Activated CD4-positive, alpha-beta T cell treated with anti-CD3 and anti-CD28 coated beads for 36 hours (primary cell): ENCODE measurements at regions not wholly inside any gene's neighbourhood (a gene's known extent, or its start where the extent isn't known, plus 50 kb on each side); places are given as distances from the start of the nearest gene placed in this dataset.

Experiments used
- ATAC-seq: fragments of 200-7000 bp; cut with Tn5 transposase; one replicate; pipeline ENCODE4 v1.10.0; 2021; ENCODE audit warnings: mild to moderate bottlenecking, moderate library complexity
- CTCF ChIA-PET: fragments of 350-600 bp; sonication (Branson Sonifier 250); formaldehyde crosslinking; loops from one replicate; lab custom pipeline; 2021; ENCODE audit warnings: antibody characterized with exemption; lab: Charles Lee
- POLR2A ChIA-PET: fragments of 350-600 bp; sonication (Branson Sonifier 250); formaldehyde crosslinking; loops from one replicate; lab custom pipeline; 2021; ENCODE audit warnings: antibody characterized with exemption, inconsistent platforms; lab: Charles Lee
- DNase-seq: peaks from one replicate; pipeline ENCODE4 v3.0.0-alpha.2; 2020
- H3K27ac Mint-ChIP-seq: one replicate; pipeline ENCODE4 v1.8.0; 2021; ENCODE audit warnings: mixed read lengths
- H3K27me3 Mint-ChIP-seq: one replicate; pipeline ENCODE4 v1.8.0; 2021; ENCODE audit warnings: mixed read lengths
- H3K36me3 Mint-ChIP-seq: one replicate; pipeline ENCODE4 v1.8.0; 2021; ENCODE audit warnings: low read depth, mixed read lengths
- H3K4me1 Mint-ChIP-seq: one replicate; pipeline ENCODE4 v1.8.0; 2021; ENCODE audit warnings: mixed read lengths
- H3K4me3 Mint-ChIP-seq: one replicate; pipeline ENCODE4 v1.8.0; 2021; ENCODE audit warnings: mild to moderate bottlenecking, moderate library complexity, mixed read lengths
- H3K9me3 Mint-ChIP-seq: one replicate; pipeline ENCODE4 v1.8.0; 2021; ENCODE audit warnings: low read depth, mixed read lengths
- intact Hi-C, 2 experiments: fragments of 100-400 bp; cut with DNase I in 1 of 2; cut with micrococcal nuclease in 1 of 2; formaldehyde crosslinking; loops; one replicate each; pipeline versions ENCODE4 v1.14.2 to v1.15.1; 2022 to 2024; cut with DNase I, micrococcal nuclease

- POLR2A ChIA-PET, result no interaction called here
- no peak overlapping the region for H3K4me3 Mint-ChIP-seq
- no peak for ATAC-seq
- intact Hi-C loops, result no loop called here
- CTCF ChIA-PET, result interaction anchor here (0.6 kb wide), 2 partner anchors 17 to 37 kb away, joined by 4 to 6 read pairs; no protein-coding TSS in a partner anchor
- no peaks in the 10 kb centered on the region for H3K9me3 Mint-ChIP-seq
- H3K4me1 Mint-ChIP-seq, result no peaks in the 10 kb centered on the region
- no peak overlapping the region for H3K27ac Mint-ChIP-seq
- peaks cover 16% of the 10 kb centered on the region for H3K27me3 Mint-ChIP-seq
- no peaks in the 10 kb centered on the region for H3K36me3 Mint-ChIP-seq
- no peak for DNase-seq
Measured at GRCh38 chr16:80324371-80324770, 216.4 kb upstream of the DYNLRB2 start.

GRCh38 chr16:80323808-80324195, 217.0 kb upstream of the DYNLRB2 start:
- CTCF ChIA-PET, result no interaction called here
- intact Hi-C loops, result no loop called here
- Mint-ChIP-seq H3K4me3 (no peak overlapping the region), H3K9me3 (no peaks in the 10 kb centered on the region), H3K27ac (no peak overlapping the region), H3K36me3 (no peaks in the 10 kb centered on the region), H3K27me3 (peaks cover 17% of the 10 kb centered on the region), H3K4me1 (no peaks in the 10 kb centered on the region)
- ATAC-seq, result no peak
- DNase-seq, result no peak
- POLR2A ChIA-PET, result no interaction called here

- Mint-ChIP-seq H3K4me1 (no peaks in the 10 kb centered on the region), H3K36me3 (no peaks in the 10 kb centered on the region), H3K27me3 (peaks cover 21% of the 10 kb centered on the region), H3K9me3 (no peaks in the 10 kb centered on the region), H3K27ac (no peak overlapping the region), H3K4me3 (no peak overlapping the region)
- intact Hi-C loops, result no loop called here
- DNase-seq (no peak), ATAC-seq (no peak)
- CTCF ChIA-PET, result no interaction called here
- POLR2A ChIA-PET, result no interaction called here
Measured at GRCh38 chr16:80323187-80323807, 217.5 kb upstream of the DYNLRB2 start.

- ChIA-PET CTCF (no interaction called here), POLR2A (no interaction called here)
- no peak overlapping the region for H3K4me3 Mint-ChIP-seq
- H3K9me3 Mint-ChIP-seq, result no peaks in the 10 kb centered on the region
- intact Hi-C loops, result no loop called here
- peaks cover 17% of the 10 kb centered on the region for H3K27me3 Mint-ChIP-seq
- no peaks in the 10 kb centered on the region for H3K36me3 Mint-ChIP-seq
- peak; percentile 14 for DNase-seq
- H3K4me1 Mint-ChIP-seq, result no peaks in the 10 kb centered on the region
- no peak overlapping the region for H3K27ac Mint-ChIP-seq
- ATAC-seq, result no peak
Measured at GRCh38 chr16:80319181-80319580, 221.6 kb upstream of the DYNLRB2 start.

GRCh38 chr16:80318107-80318506, 222.7 kb upstream of the DYNLRB2 start:
- ChIA-PET CTCF (interaction anchor here (1.7 kb wide), 1 partner anchor 9 kb away, joined by 5 read pairs; no protein-coding TSS in a partner anchor), POLR2A (no interaction called here)
- Mint-ChIP-seq H3K9me3 (no peaks in the 10 kb centered on the region), H3K4me3 (no peak overlapping the region), H3K4me1 (no peaks in the 10 kb centered on the region), H3K27ac (no peak overlapping the region), H3K27me3 (peaks cover 17% of the 10 kb centered on the region), H3K36me3 (no peaks in the 10 kb centered on the region)
- intact Hi-C loops, result no loop called here
- ATAC-seq (no peak), DNase-seq (no peak)

GRCh38 chr16:80317599-80318037, 223.2 kb upstream of the DYNLRB2 start:
- DNase-seq (peak; percentile 8), ATAC-seq (no peak)
- H3K4me1 Mint-ChIP-seq, result no peaks in the 10 kb centered on the region
- ChIA-PET CTCF (interaction anchor here (1.7 kb wide), 1 partner anchor 9 kb away, joined by 5 read pairs; no protein-coding TSS in a partner anchor), POLR2A (no interaction called here)
- H3K9me3 Mint-ChIP-seq, result no peaks in the 10 kb centered on the region
- no peak overlapping the region for H3K4me3 Mint-ChIP-seq
- no peaks in the 10 kb centered on the region for H3K36me3 Mint-ChIP-seq
- H3K27ac Mint-ChIP-seq, result no peak overlapping the region
- peaks cover 17% of the 10 kb centered on the region for H3K27me3 Mint-ChIP-seq
- intact Hi-C loops, result no loop called here

- CTCF ChIA-PET, result interaction anchor here (1.7 kb wide), 1 partner anchor 8 kb away, joined by 5 read pairs; no protein-coding TSS in a partner anchor
- H3K4me1 Mint-ChIP-seq, result no peaks in the 10 kb centered on the region
- H3K9me3 Mint-ChIP-seq, result no peaks in the 10 kb centered on the region
- H3K36me3 Mint-ChIP-seq, result no peaks in the 10 kb centered on the region
- POLR2A ChIA-PET, result no interaction called here
- intact Hi-C loops, result no loop called here
- peaks cover 17% of the 10 kb centered on the region for H3K27me3 Mint-ChIP-seq
- DNase-seq (no peak), ATAC-seq (no peak)
- no peak overlapping the region for H3K4me3 Mint-ChIP-seq
- no peak overlapping the region for H3K27ac Mint-ChIP-seq
Measured at GRCh38 chr16:80317116-80317515, 223.7 kb upstream of the DYNLRB2 start.

GRCh38 chr16:80314042-80314441, 226.8 kb upstream of the DYNLRB2 start:
- Mint-ChIP-seq H3K4me3 (no peak overlapping the region), H3K36me3 (no peaks in the 10 kb centered on the region), H3K27ac (no peak overlapping the region), H3K9me3 (no peaks in the 10 kb centered on the region), H3K27me3 (peaks cover 13% of the 10 kb centered on the region), H3K4me1 (no peaks in the 10 kb centered on the region)
- POLR2A ChIA-PET, result no interaction called here
- ATAC-seq (no peak), DNase-seq (no peak)
- intact Hi-C loops, result no loop called here
- CTCF ChIA-PET, result no interaction called here

- Mint-ChIP-seq H3K4me3 (no peak overlapping the region), H3K27ac (no peak overlapping the region), H3K4me1 (no peaks in the 10 kb centered on the region), H3K9me3 (no peaks in the 10 kb centered on the region), H3K27me3 (peaks cover 16% of the 10 kb centered on the region), H3K36me3 (no peaks in the 10 kb centered on the region)
- intact Hi-C loops, result no loop called here
- DNase-seq (no peak), ATAC-seq (no peak)
- CTCF ChIA-PET, result interaction anchor here (0.6 to 1.2 kb wide), 2 partner anchors 9 to 512 kb away, joined by 3 to 5 read pairs; no protein-coding TSS in a partner anchor
- POLR2A ChIA-PET, result no interaction called here
Measured at GRCh38 chr16:80309178-80309577, 231.6 kb upstream of the DYNLRB2 start.

GRCh38 chr16:80305410-80305809, 235.4 kb upstream of the DYNLRB2 start:
- Mint-ChIP-seq H3K4me1 (no peaks in the 10 kb centered on the region), H3K27ac (no peak overlapping the region), H3K36me3 (no peaks in the 10 kb centered on the region), H3K27me3 (peaks cover 26% of the 10 kb centered on the region), H3K4me3 (no peak overlapping the region), H3K9me3 (no peaks in the 10 kb centered on the region)
- DNase-seq (no peak), ATAC-seq (no peak)
- CTCF ChIA-PET, result interaction anchor here (0.6 kb wide), 2 partner anchors 162 to 356 kb away, joined by 3 read pairs; no protein-coding TSS in a partner anchor
- intact Hi-C loops, result no loop called here
- POLR2A ChIA-PET, result no interaction called here

GRCh38 chr16:80303691-80304090, 237.1 kb upstream of the DYNLRB2 start:
- H3K4me1 Mint-ChIP-seq, result no peaks in the 10 kb centered on the region
- no peaks in the 10 kb centered on the region for H3K36me3 Mint-ChIP-seq
- ChIA-PET POLR2A (no interaction called here), CTCF (no interaction called here)
- no peak overlapping the region for H3K4me3 Mint-ChIP-seq
- ATAC-seq (no peak), DNase-seq (no peak)
- H3K27ac Mint-ChIP-seq, result no peak overlapping the region
- peaks cover 20% of the 10 kb centered on the region for H3K27me3 Mint-ChIP-seq
- no peaks in the 10 kb centered on the region for H3K9me3 Mint-ChIP-seq
- intact Hi-C loops, result no loop called here

GRCh38 chr16:80300876-80301275, 239.9 kb upstream of the DYNLRB2 start:
- no peak for ATAC-seq
- no peak overlapping the region for H3K27ac Mint-ChIP-seq
- no peak overlapping the region for H3K4me3 Mint-ChIP-seq
- H3K27me3 Mint-ChIP-seq, result peaks cover 22% of the 10 kb centered on the region
- no peaks in the 10 kb centered on the region for H3K36me3 Mint-ChIP-seq
- no peak for DNase-seq
- no peaks in the 10 kb centered on the region for H3K4me1 Mint-ChIP-seq
- intact Hi-C loops, result no loop called here
- CTCF ChIA-PET, result no interaction called here
- no peaks in the 10 kb centered on the region for H3K9me3 Mint-ChIP-seq
- POLR2A ChIA-PET, result no interaction called here
